ENCODE measurements at regions not wholly inside any gene's neighbourhood (a gene's known extent, or its start where the extent isn't known, plus 50 kb on each side); places are given as distances from the start of the nearest gene placed in this dataset.
A peak's percentile ranks its signal among the peaks of the same experiment; 100 is the strongest.

GRCh38 chr15:39110746-39111145 is 470.1 kb upstream of the THBS1 start:
- no peaks in the 10 kb centered on the region for H3K36me3 Mint-ChIP-seq (ENCODE audit: insufficient read depth)
- ATAC-seq (no peak), DNase-seq (no peak)
- no peak overlapping the region for H3K4me3 Mint-ChIP-seq
- no peaks in the 10 kb centered on the region for H3K4me1 Mint-ChIP-seq (ENCODE audit: low read depth)
- H3K9me3 Mint-ChIP-seq, result peaks cover 4% of the 10 kb centered on the region
- H3K27me3 Mint-ChIP-seq (ENCODE audit: low read depth), result peaks cover 25% of the 10 kb centered on the region

- ATAC-seq (no peak), DNase-seq (no peak)
- Mint-ChIP-seq H3K4me1 (ENCODE audit: low read depth) (no peaks in the 10 kb centered on the region), H3K36me3 (ENCODE audit: insufficient read depth) (no peaks in the 10 kb centered on the region), H3K27me3 (ENCODE audit: low read depth) (peaks cover 29% of the 10 kb centered on the region), H3K9me3 (peaks cover 23% of the 10 kb centered on the region), H3K4me3 (no peak overlapping the region)
These were observed 467.1 kb upstream of the THBS1 start for GRCh38 chr15:39113741-39114140.

- no peaks in the 10 kb centered on the region for H3K4me1 Mint-ChIP-seq (ENCODE audit: low read depth)
- no peaks in the 10 kb centered on the region for H3K36me3 Mint-ChIP-seq (ENCODE audit: insufficient read depth)
- peaks cover 26% of the 10 kb centered on the region for H3K27me3 Mint-ChIP-seq (ENCODE audit: low read depth)
- DNase-seq (no peak), ATAC-seq (no peak)
- H3K9me3 Mint-ChIP-seq, result peaks cover 23% of the 10 kb centered on the region
- no peak overlapping the region for H3K4me3 Mint-ChIP-seq
These were observed 466.0 kb upstream of the THBS1 start for GRCh38 chr15:39114690-39115378.

- Mint-ChIP-seq H3K9me3 (peaks cover 23% of the 10 kb centered on the region), H3K4me1 (ENCODE audit: low read depth) (no peaks in the 10 kb centered on the region), H3K27me3 (ENCODE audit: low read depth) (peaks cover 24% of the 10 kb centered on the region), H3K36me3 (ENCODE audit: insufficient read depth) (no peaks in the 10 kb centered on the region), H3K4me3 (no peak overlapping the region)
- DNase-seq (no peak), ATAC-seq (no peak)
These were observed 465.4 kb upstream of the THBS1 start for GRCh38 chr15:39115379-39116057.

GRCh38 chr15:39118510-39118909 is 462.4 kb upstream of the THBS1 start:
- peaks cover 23% of the 10 kb centered on the region for H3K9me3 Mint-ChIP-seq
- H3K4me3 Mint-ChIP-seq, result no peak overlapping the region
- H3K4me1 Mint-ChIP-seq (ENCODE audit: low read depth), result no peaks in the 10 kb centered on the region
- peaks cover 18% of the 10 kb centered on the region for H3K27me3 Mint-ChIP-seq (ENCODE audit: low read depth)
- ATAC-seq (no peak), DNase-seq (no peak)
- H3K36me3 Mint-ChIP-seq (ENCODE audit: insufficient read depth), result no peaks in the 10 kb centered on the region

GRCh38 chr15:39124155-39124552 is 456.7 kb upstream of the THBS1 start:
- Mint-ChIP-seq H3K27me3 (ENCODE audit: low read depth) (peaks cover 17% of the 10 kb centered on the region), H3K36me3 (ENCODE audit: insufficient read depth) (no peaks in the 10 kb centered on the region), H3K4me3 (no peak overlapping the region), H3K9me3 (no peaks in the 10 kb centered on the region), H3K4me1 (ENCODE audit: low read depth) (peaks cover 1% of the 10 kb centered on the region)
- DNase-seq (no peak), ATAC-seq (no peak)

GRCh38 chr15:39124553-39125171 is 456.2 kb upstream of the THBS1 start:
- H3K27me3 Mint-ChIP-seq (ENCODE audit: low read depth), result peaks cover 17% of the 10 kb centered on the region
- H3K36me3 Mint-ChIP-seq (ENCODE audit: insufficient read depth), result no peaks in the 10 kb centered on the region
- no peak for ATAC-seq
- H3K4me1 Mint-ChIP-seq (ENCODE audit: low read depth), result peaks cover 1% of the 10 kb centered on the region
- H3K9me3 Mint-ChIP-seq, result no peaks in the 10 kb centered on the region
- no peak for DNase-seq
- H3K4me3 Mint-ChIP-seq, result no peak overlapping the region

GRCh38 chr15:39125226-39125625 is 455.7 kb upstream of the THBS1 start:
- ATAC-seq (no peak), DNase-seq (no peak)
- H3K36me3 Mint-ChIP-seq (ENCODE audit: insufficient read depth), result no peaks in the 10 kb centered on the region
- H3K27me3 Mint-ChIP-seq (ENCODE audit: low read depth), result peaks cover 17% of the 10 kb centered on the region
- H3K4me3 Mint-ChIP-seq, result no peak overlapping the region
- H3K4me1 Mint-ChIP-seq (ENCODE audit: low read depth), result peaks cover 1% of the 10 kb centered on the region
- no peaks in the 10 kb centered on the region for H3K9me3 Mint-ChIP-seq

- Mint-ChIP-seq H3K9me3 (no peaks in the 10 kb centered on the region), H3K36me3 (ENCODE audit: insufficient read depth) (no peaks in the 10 kb centered on the region), H3K27me3 (ENCODE audit: low read depth) (peaks cover 17% of the 10 kb centered on the region), H3K4me1 (ENCODE audit: low read depth) (peaks cover 1% of the 10 kb centered on the region), H3K4me3 (no peak overlapping the region)
- ATAC-seq (no peak), DNase-seq (no peak)
These were observed 455.0 kb upstream of the THBS1 start for GRCh38 chr15:39125904-39126303.

- Mint-ChIP-seq H3K4me3 (no peak overlapping the region), H3K27me3 (ENCODE audit: low read depth) (peaks cover 14% of the 10 kb centered on the region)
These were observed 453.6 kb upstream of the THBS1 start for GRCh38 chr15:39127151-39127790.

GRCh38 chr15:39127925-39128617 is 452.8 kb upstream of the THBS1 start:
- Mint-ChIP-seq H3K9me3 (no peaks in the 10 kb centered on the region), H3K27me3 (ENCODE audit: low read depth) (peaks cover 10% of the 10 kb centered on the region), H3K4me3 (no peak overlapping the region), H3K4me1 (ENCODE audit: low read depth) (peaks cover 1% of the 10 kb centered on the region), H3K36me3 (ENCODE audit: insufficient read depth) (no peaks in the 10 kb centered on the region)
- DNase-seq (no peak), ATAC-seq (peak; percentile 35 to 48)

More at GRCh38 chr15:39127151-39127790, 453.6 kb upstream of the THBS1 start:
- ATAC-seq (no peak), DNase-seq (no peak)
- H3K36me3 Mint-ChIP-seq (ENCODE audit: insufficient read depth), result no peaks in the 10 kb centered on the region
- no peaks in the 10 kb centered on the region for H3K9me3 Mint-ChIP-seq
- H3K4me1 Mint-ChIP-seq (ENCODE audit: low read depth), result peaks cover 1% of the 10 kb centered on the region

GRCh38 chr15:39128746-39129145 is 452.1 kb upstream of the THBS1 start:
- ATAC-seq, result no peak
- Mint-ChIP-seq H3K4me1 (ENCODE audit: low read depth) (peaks cover 1% of the 10 kb centered on the region), H3K36me3 (ENCODE audit: insufficient read depth) (no peaks in the 10 kb centered on the region), H3K27me3 (ENCODE audit: low read depth) (peaks cover 9% of the 10 kb centered on the region), H3K4me3 (no peak overlapping the region), H3K9me3 (no peaks in the 10 kb centered on the region)
- no peak for DNase-seq

GRCh38 chr15:39130556-39131379 is 450.1 kb upstream of the THBS1 start:
- ATAC-seq, result no peak
- Mint-ChIP-seq H3K9me3 (no peaks in the 10 kb centered on the region), H3K4me1 (ENCODE audit: low read depth) (peaks cover 1% of the 10 kb centered on the region), H3K36me3 (ENCODE audit: insufficient read depth) (no peaks in the 10 kb centered on the region), H3K4me3 (no peak overlapping the region), H3K27me3 (ENCODE audit: low read depth) (no peaks in the 10 kb centered on the region)
- no peak for DNase-seq
